WERI-Rb-1 (cell line): ENCODE measurements at regions not wholly inside any gene's neighbourhood (a gene's known extent, or its start where the extent isn't known, plus 50 kb on each side); places are given as distances from the start of the nearest gene placed in this dataset.

Experiments used
- DNase-seq: peaks from one replicate; pipeline ENCODE4 v3.0.0-alpha.2; 2020
- H3K27ac ChIP-seq: fragments of 250-450 bp; sonication (Bioruptor Pico); 2 replicates; pipeline ENCODE4 v1.5.1; 2020; ENCODE audit warnings: mild to moderate bottlenecking, moderate library complexity
- H3K27me3 ChIP-seq: fragments of 250-450 bp; sonication (Bioruptor Pico); 2 replicates; pipeline ENCODE4 v1.5.1; 2021; ENCODE audit warnings: mild to moderate bottlenecking, low read depth, moderate library complexity; ENCODE audit not compliant: insufficient read depth, severe bottlenecking
- H3K36me3 ChIP-seq: fragments of 250-450 bp; sonication (Bioruptor Pico); 2 replicates; pipeline ENCODE4 v1.5.1; 2020; ENCODE audit warnings: mild to moderate bottlenecking, moderate library complexity
- H3K4me3 ChIP-seq: 2 replicates; pipeline ENCODE4 v1.5.1; 2011; ENCODE audit warnings: low read depth, mild to moderate bottlenecking, control low read depth, low read length
- H3K9me3 ChIP-seq: fragments of 250-450 bp; sonication (Bioruptor Pico); 2 replicates; pipeline ENCODE4 v1.5.1; 2021; ENCODE audit warnings: mild to moderate bottlenecking, moderate library complexity; ENCODE audit not compliant: severe bottlenecking
- CTCF ChIP-seq: IDR thresholded peaks from 2 replicates; pipeline ENCODE4 v1.5.1; 2011; ENCODE audit warnings: low read depth, mild to moderate bottlenecking, control low read depth, inconsistent platforms, low read length

GRCh38 chr15:98330692-98331435 is 317.5 kb upstream of the IGF1R start:
- no peaks in the 10 kb centered on the region for H3K9me3 ChIP-seq
- TF ChIP-seq CTCF = no peak
- H3K27me3 ChIP-seq = peaks cover 72% of the 10 kb centered on the region
- no peak overlapping the region for H3K27ac ChIP-seq
- no peak overlapping the region for H3K4me3 ChIP-seq
- H3K36me3 ChIP-seq = no peaks in the 10 kb centered on the region
- DNase-seq = no peak

GRCh38 chr15:98331676-98332075 is 316.7 kb upstream of the IGF1R start:
- no peak for DNase-seq
- Histone ChIP-seq H3K4me3 (no peak overlapping the region), H3K27me3 (peaks cover 73% of the 10 kb centered on the region), H3K36me3 (no peaks in the 10 kb centered on the region), H3K9me3 (no peaks in the 10 kb centered on the region), H3K27ac (no peak overlapping the region)
- TF ChIP-seq CTCF = no peak

- no peak for TF ChIP-seq CTCF
- no peak overlapping the region for H3K27ac ChIP-seq
Observed at GRCh38 chr15:98333251-98333650, 315.1 kb upstream of the IGF1R start.

GRCh38 chr15:98342911-98343310 is 305.4 kb upstream of the IGF1R start:
- Histone ChIP-seq H3K27me3 (peaks cover 55% of the 10 kb centered on the region), H3K27ac (no peak overlapping the region), H3K9me3 (no peaks in the 10 kb centered on the region), H3K36me3 (no peaks in the 10 kb centered on the region), H3K4me3 (no peak overlapping the region)
- DNase-seq = no peak
- TF ChIP-seq CTCF = no peak

More at GRCh38 chr15:98333251-98333650, 315.1 kb upstream of the IGF1R start:
- Histone ChIP-seq H3K9me3 (no peaks in the 10 kb centered on the region), H3K27me3 (peaks cover 78% of the 10 kb centered on the region), H3K4me3 (no peak overlapping the region), H3K36me3 (no peaks in the 10 kb centered on the region)
- DNase-seq = no peak

- H3K36me3 ChIP-seq = no peaks in the 10 kb centered on the region
- no peak overlapping the region for H3K27ac ChIP-seq
- no peaks in the 10 kb centered on the region for H3K9me3 ChIP-seq
- no peak for DNase-seq
- no peak overlapping the region for H3K4me3 ChIP-seq
- TF ChIP-seq CTCF = no peak
- H3K27me3 ChIP-seq = peaks cover 56% of the 10 kb centered on the region
Observed at GRCh38 chr15:98344591-98344990, 303.7 kb upstream of the IGF1R start.

GRCh38 chr15:98347001-98347400 is 301.3 kb upstream of the IGF1R start:
- Histone ChIP-seq H3K27me3 (peaks cover 62% of the 10 kb centered on the region), H3K9me3 (no peaks in the 10 kb centered on the region), H3K27ac (no peak overlapping the region), H3K4me3 (no peak overlapping the region), H3K36me3 (no peaks in the 10 kb centered on the region)
- TF ChIP-seq CTCF = no peak
- no peak for DNase-seq
